ENCODE measurements at regions not wholly inside any gene's neighbourhood (a gene's known extent, or its start where the extent isn't known, plus 50 kb on each side); places are given as distances from the start of the nearest gene placed in this dataset.
"Not testable (repeated sequence)": the region's sequence is repeated elsewhere in the genome, so short reads cannot be mapped to it uniquely, and the experiment has no call there.

DNA sequence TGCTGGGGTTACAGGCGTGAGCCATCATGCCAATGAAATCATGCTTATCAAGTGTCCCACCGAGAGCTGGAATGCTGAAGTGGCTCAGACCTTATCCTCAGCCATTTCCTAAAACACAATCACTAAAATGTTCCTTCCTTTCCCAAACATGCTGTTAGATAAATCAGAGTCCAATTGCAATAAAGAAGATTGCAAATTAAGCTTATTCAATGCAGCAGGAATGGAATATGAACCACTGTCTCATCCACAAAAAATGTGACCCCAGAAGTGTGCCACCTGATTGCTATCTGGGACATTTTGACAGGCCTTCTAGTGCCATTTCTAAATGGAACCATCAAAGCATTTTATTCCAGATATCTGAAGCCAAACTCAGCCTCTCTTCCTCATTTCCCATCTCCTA, 205.5 kb upstream of the CDH11 start:
- DNase-seq = no peak

DNA sequence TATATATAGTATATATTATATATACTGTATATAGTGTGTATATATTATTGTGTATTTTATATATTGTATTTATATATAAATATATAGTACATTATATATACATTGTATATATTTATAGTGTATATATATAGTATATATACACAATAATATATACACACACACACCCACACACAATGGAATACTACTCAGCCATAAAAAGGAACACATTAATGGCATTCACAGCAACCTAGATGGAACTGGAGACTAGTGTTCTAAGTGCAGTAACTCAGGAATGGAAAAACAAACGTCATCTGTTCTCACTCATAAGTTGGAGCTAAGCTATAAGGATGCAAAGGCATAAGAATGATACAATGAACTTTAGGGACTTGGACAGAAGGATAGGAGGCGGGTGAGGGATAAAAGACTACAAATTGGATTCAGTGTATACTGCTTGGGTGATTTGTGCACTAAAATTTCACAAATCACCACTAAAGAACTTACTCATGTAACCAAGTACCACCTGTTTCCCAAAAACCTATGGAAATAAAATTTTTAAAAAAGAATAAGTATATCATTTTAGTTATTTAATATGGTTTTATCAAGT, 201.9 kb upstream of the CDH11 start:
- DNase-seq = peak in 1 of 5 donors; percentile 14

GRCh38 chr16:65319621-65320231, 197.9 kb upstream of the CDH11 start:
- DNase-seq = no peak

DNA sequence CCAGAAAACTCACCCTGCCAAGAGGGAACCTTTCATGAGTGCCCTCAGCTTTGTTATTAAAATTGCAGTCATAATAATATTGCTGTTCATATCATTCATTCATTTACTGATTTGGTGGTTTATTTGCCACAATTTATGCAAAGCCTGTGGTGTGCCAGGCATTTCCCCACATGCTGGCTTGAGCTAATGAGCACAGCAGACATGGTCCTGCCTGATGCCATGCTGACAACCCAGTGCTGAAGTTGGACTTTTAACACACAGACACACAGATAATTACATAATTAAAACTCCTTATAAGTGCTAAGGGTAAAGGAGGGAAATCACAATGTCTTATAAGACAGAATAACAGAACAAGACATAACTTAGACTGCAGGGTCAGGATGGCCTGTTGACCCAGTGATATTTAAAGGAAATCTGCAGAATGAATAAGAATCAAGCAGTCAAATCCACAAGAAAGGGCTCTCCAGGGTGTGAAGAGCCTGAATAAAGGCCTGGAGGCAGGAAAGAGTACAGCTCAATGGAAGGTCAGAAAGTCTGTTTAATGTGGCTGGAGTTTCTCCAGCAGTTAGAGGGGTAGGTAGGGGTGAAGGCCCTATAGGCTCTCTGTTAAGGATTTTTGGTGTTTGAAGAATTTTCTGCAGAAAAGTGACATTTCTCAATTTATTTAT, 196.9 kb upstream of the CDH11 start:
- no peak for DNase-seq

DNA sequence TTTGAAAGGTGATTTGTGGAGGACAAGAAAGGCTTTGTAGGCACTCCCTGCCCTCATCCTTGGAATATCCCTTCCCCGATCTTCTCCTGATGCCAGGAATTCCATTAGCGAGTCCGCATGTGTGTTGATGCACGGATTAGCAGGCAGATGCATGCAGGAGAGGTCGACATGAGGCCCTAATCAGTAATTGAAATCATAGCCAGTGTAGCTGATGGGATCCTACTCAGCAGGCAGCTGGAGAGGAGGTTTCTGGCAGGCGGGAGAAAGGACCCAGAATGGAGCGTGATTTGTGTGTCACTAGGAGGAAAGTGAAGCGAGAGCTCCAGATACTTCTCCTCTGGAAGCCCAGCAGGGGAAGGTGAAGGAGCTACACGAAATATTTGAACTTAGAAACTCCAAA, 196.3 kb upstream of the CDH11 start:
- DNase-seq = no peak

GRCh38 chr16:65316808-65317207, 194.9 kb upstream of the CDH11 start:
- no peak for DNase-seq

DNA sequence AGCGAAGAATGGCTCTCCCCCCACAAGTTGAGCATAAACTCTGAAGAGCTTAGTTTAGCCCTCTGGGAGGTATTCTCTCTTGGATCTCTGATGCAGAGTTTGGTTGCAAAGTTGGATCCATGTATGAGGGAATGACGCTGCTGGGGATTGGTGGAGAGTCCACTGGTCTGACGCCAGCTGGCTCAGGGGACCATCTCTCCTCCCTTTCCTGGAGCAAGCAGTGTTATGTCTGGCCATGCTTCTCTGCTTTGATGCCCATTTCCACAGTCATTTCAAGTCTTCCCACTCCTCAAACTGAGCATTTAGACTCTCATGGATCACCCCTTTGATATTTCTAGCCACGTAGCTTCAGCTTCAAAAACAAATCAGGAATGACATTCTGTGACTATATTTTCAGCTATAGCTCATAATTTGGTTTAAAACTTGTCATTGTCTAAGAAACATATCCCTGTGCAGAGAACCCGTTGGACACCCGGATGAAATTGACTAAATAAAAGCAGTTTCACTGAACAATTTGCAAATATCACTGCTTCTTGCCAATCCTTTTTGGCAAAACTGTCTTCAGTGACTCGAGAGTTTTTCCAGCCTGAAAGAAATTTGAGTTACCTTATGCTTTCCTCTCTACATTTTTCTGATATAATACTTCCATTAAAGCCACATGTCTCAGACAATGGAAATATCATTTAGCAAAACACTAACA, 193.4 kb upstream of the CDH11 start:
- no peak for DNase-seq

DNA sequence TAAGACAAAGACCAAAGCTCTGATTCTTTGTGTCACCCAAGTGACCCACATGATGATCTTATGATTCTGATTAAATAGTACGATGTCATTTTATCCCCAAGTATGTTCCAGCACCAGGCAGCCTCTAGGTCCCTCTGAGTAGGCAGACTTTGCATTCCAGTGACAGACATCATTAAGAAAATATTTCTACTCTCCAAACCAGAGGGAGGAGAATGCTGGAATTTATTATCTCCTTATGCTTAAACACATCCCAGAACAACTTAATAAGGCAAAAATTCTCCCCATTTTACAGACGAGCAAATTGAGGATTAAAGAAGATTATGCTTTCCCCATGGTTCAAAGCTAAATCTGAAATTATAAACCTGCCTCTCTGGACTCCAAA, 192.8 kb upstream of the CDH11 start:
- DNase-seq = no peak

DNA sequence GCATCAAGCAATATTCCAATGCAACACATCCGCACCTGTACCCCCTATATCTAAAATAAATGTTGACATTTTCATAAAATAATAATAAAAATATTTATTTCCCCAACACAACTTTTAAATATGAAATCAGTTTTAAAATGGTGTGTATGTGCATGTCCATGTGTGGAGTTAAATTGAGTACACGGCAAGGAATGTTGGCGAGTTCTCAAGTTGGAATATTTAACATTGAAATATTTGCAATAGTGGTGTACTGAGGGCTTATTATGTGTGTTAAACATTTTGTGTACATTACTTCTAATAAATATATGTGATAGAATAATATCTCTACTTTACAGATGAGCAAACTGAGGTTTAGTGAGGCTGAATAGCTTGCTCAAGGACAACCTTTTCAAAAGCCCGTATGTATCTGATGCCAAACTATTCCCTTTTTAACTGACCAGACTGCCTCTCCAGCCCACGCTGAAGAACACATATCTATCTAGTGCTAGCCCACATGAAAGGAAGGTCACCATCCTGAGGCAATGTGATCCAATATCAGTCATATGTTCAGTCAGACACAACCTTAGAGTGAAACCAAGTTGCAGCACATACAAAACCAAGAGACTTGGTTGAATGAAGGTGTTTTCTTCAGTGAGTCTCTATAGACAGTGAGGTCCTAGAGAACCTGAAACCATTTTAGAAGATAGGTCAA, 192.2 kb upstream of the CDH11 start:
- no peak for DNase-seq

DNA sequence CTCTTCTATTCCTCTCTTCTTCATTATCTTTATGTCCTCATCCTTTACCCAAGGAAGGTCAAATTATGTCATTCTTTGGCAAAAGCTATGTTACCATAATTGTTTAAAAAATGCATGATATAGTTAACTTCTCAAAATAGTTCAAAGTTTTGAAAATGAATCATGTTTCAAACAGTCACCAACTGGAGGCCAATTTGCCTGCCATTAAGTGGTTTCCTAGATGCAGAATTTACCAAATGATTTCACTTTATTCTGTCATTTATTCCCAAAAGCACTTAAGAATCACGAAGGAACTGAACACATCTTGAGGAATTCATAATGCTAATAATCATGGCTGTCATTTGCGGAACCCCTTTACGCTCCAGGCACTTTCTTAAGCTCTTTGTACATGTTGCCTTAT, 190.9 kb upstream of the CDH11 start:
- no peak for DNase-seq

- DNase-seq = no peak
Measured at GRCh38 chr16:65312071-65312470, 190.2 kb upstream of the CDH11 start.

DNA sequence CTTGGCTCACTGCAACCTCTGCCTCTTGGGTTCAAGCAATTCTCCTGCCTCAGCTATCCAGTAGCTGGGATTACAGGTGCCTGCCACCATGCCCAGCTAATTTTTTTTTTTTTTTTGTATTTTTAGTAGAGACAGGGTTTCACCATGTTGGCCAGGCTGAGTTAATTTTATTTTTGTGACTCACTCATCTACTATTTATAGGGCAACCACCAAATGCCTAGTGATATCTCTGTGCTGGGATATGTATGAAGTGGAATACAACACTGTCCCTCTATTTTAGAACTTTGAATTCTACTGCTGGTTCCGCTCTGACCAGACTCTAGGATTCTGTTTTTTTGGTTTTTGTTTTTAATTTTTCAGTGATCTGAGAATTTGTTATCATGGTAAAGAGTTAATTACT, 188.6 kb upstream of the CDH11 start:
- not testable (repeated sequence) for DNase-seq

GRCh38 chr16:65309354-65309753, 187.5 kb upstream of the CDH11 start:
- no peak for DNase-seq

DNA sequence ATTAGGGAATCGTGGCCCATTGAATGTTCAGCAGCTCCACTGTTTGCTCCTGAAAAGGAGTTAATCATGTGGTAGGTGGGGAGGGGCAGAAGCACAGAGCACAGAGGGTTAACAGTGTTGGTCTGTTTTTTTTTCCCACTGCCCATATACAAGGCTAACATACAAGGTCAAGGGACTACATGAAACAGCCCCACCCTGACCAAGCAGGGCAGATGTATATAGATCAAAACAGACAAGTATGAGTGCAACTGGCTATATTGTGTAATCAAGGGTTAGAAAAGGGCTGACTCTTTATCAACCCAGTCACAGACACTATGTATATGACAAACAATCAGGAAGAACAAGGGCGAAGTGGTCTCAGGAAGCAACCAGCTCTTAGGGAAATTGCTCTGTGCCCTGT, 186.6 kb upstream of the CDH11 start:
- DNase-seq = no peak

- no peak for DNase-seq
Measured at GRCh38 chr16:65307286-65307685, 185.4 kb upstream of the CDH11 start.

DNA sequence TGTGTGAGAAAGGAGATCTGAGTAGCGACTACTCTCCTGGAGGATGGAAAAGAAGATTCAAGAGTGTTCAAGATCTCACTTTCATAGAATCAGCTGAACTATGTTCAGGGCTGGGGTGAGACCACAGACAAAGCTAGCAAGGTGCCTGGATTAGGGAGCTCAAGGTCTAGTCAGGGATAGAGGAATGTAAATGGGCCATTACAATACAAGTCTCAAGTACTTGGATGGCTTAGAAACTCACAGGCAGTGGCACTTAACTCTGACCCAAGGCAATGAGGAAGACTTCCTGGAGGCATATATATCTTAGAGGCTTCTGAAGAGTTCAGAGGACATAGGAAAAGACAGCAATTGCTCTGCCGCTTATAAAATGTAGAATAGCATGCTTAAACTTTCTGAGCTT, 184.9 kb upstream of the CDH11 start:
- no peak for DNase-seq

- DNase-seq = no peak
Measured at GRCh38 chr16:65306300-65306699, 184.4 kb upstream of the CDH11 start.

GRCh38 chr16:65305266-65305959, 183.6 kb upstream of the CDH11 start:
- DNase-seq = no peak

- no peak for DNase-seq
Measured at GRCh38 chr16:65301029-65301428, 179.2 kb upstream of the CDH11 start.

DNA sequence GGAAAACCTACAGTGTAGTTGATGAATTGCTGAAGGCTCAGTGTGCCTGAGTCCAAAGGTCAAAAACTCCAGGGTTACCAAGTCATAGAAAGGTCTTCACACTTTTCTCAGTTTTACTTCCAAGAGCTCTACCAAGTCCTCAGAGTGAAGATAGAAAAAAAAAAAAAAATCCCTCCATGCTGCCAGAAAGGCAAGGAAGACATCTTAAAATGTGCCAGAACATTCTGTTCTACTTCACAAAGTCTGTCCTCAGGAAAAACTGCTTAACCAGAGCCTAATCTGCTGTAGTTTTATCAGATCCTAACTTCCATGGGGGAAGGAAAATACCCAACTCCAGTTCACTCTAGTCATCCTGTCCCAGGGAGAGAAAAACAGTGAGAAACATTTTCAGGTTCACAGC, 175.6 kb upstream of the CDH11 start:
- DNase-seq = no peak

GRCh38 chr16:65295527-65295926, 173.7 kb upstream of the CDH11 start:
- DNase-seq = no peak

DNA sequence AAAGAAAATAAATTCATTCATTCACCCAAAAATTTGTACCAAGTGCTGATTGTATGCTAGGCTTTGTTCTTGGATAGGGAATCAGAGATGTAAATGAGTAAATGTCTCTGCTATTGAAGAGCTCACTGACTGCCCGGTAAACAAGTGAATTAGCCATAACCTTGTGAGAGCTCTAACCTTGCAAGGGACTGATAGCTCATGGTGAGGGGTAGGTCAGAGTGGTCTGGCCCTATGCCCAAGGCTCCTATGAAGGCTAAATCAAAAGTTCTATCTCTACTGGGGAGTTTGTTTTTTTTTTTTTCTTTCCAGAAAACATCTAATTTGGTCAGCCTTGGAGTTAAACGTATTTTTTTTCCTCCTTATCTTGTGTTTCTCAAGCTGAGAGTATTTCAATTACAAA, 172.8 kb upstream of the CDH11 start:
- no peak for DNase-seq

- DNase-seq = no peak
Measured at GRCh38 chr16:65294165-65294564, 172.3 kb upstream of the CDH11 start.
